Left colon (tissue), 2 donors: ENCODE measurements at regions not wholly inside any gene's neighbourhood (a gene's known extent, or its start where the extent isn't known, plus 50 kb on each side); places are given as distances from the start of the nearest gene placed in this dataset.
"Not testable (repeated sequence)": the region's sequence is repeated elsewhere in the genome, so short reads cannot be mapped to it uniquely, and the experiment has no call there.

Source experiments
- ATAC-seq: fragments of 200-7000 bp; cut with Tn5 transposase; one replicate; pipeline ENCODE4 v1.9.1; 2020; ENCODE audit warnings: mild to moderate bottlenecking, moderate library complexity
- DNase-seq, 2 donors: peaks; one replicate each; pipeline ENCODE4 v3.0.0-alpha.2; 2020
- intact Hi-C, 2 donors: fragments of 100-400 bp; cut with DNase I in 1 of 2; cut with micrococcal nuclease in 1 of 2; formaldehyde crosslinking; loops; one replicate each; pipeline versions ENCODE4 v1.11.2 to v1.14.0; 2022; cut with DNase I, micrococcal nuclease
- donor health status: DM: no; HTN: no; CAD: no.
- donor health status: DM: yes; HTN: yes; CAD: no.

- DNase-seq: peak in 1 of 2 donors; percentile 26
- intact Hi-C loops: no loop called here
- peak; percentile 60 for ATAC-seq
Observed at GRCh38 chr7:124276005-124276622, 243.2 kb upstream of the TMEM229A start.

GRCh38 chr7:124275411-124275810, 242.5 kb upstream of the TMEM229A start:
- no peak for DNase-seq
- ATAC-seq: no peak
- intact Hi-C loops: no loop called here

GRCh38 chr7:124269774-124270173, 236.9 kb upstream of the TMEM229A start:
- intact Hi-C loops: no loop called here
- ATAC-seq: no peak
- DNase-seq: no peak

- intact Hi-C loops: no loop called here
- ATAC-seq: no peak
- DNase-seq: no peak
Observed at GRCh38 chr7:124267154-124267553, 234.3 kb upstream of the TMEM229A start.

- no peak for DNase-seq
- ATAC-seq: no peak
Observed at GRCh38 chr7:124263232-124263827, 230.5 kb upstream of the TMEM229A start.

GRCh38 chr7:124261710-124262109, 228.8 kb upstream of the TMEM229A start:
- ATAC-seq: no peak
- DNase-seq: no peak
- intact Hi-C loops: no loop called here

More at GRCh38 chr7:124263232-124263827, 230.5 kb upstream of the TMEM229A start:
- intact Hi-C loops: no loop called here

GRCh38 chr7:124257638-124258308, 224.9 kb upstream of the TMEM229A start:
- DNase-seq: no peak
- ATAC-seq: no peak
- intact Hi-C loops: no loop called here

- no peak for DNase-seq
Observed at GRCh38 chr7:124255041-124255655, 222.3 kb upstream of the TMEM229A start.

GRCh38 chr7:124254396-124254795, 221.5 kb upstream of the TMEM229A start:
- no peak for ATAC-seq
- intact Hi-C loops: no loop called here
- no peak for DNase-seq

More at GRCh38 chr7:124255041-124255655, 222.3 kb upstream of the TMEM229A start:
- intact Hi-C loops: no loop called here
- no peak for ATAC-seq

- ATAC-seq (no peak), DNase-seq (no peak)
Observed at GRCh38 chr7:124251636-124252035, 218.8 kb upstream of the TMEM229A start.

GRCh38 chr7:124250297-124251034, 217.6 kb upstream of the TMEM229A start:
- intact Hi-C loops: no loop called here

More at GRCh38 chr7:124251636-124252035, 218.8 kb upstream of the TMEM229A start:
- intact Hi-C loops: no loop called here

GRCh38 chr7:124247691-124248090, 214.8 kb upstream of the TMEM229A start:
- DNase-seq (no peak), ATAC-seq (no peak)
- intact Hi-C loops: no loop called here

More at GRCh38 chr7:124250297-124251034, 217.6 kb upstream of the TMEM229A start:
- DNase-seq (no peak), ATAC-seq (no peak)

GRCh38 chr7:124246262-124246863, 213.5 kb upstream of the TMEM229A start:
- no peak for DNase-seq
- intact Hi-C loops: no loop called here
- no peak for ATAC-seq

- intact Hi-C loops, DNase-seq, ATAC-seq: not testable (repeated sequence)
Observed at GRCh38 chr7:124244469-124244868, 211.6 kb upstream of the TMEM229A start.

- intact Hi-C loops: no loop called here
Observed at GRCh38 chr7:124219681-124220080, 186.8 kb upstream of the TMEM229A start.

GRCh38 chr7:124208642-124209041, 175.8 kb upstream of the TMEM229A start:
- no peak for ATAC-seq
- intact Hi-C loops: no loop called here

More at GRCh38 chr7:124219681-124220080, 186.8 kb upstream of the TMEM229A start:
- no peak for ATAC-seq
- no peak for DNase-seq

GRCh38 chr7:124208173-124208572, 175.3 kb upstream of the TMEM229A start:
- intact Hi-C loops: no loop called here
- no peak for DNase-seq
- ATAC-seq: no peak

More at GRCh38 chr7:124208642-124209041, 175.8 kb upstream of the TMEM229A start:
- DNase-seq: no peak

GRCh38 chr7:124205526-124205925, 172.7 kb upstream of the TMEM229A start:
- ATAC-seq: no peak
- DNase-seq: no peak
- intact Hi-C loops: no loop called here

GRCh38 chr7:124202546-124202945, 169.7 kb upstream of the TMEM229A start:
- intact Hi-C loops: no loop called here
- DNase-seq (no peak), ATAC-seq (no peak)
